ENCODE measurements at regions not wholly inside any gene's neighbourhood (a gene's known extent, or its start where the extent isn't known, plus 50 kb on each side); places are given as distances from the start of the nearest gene placed in this dataset.

GRCh38 chr3:165521131-165521871, 315.9 kb downstream of the BCHE start:
- peaks cover 6% of the 10 kb centered on the region; the same call in 1 of the 2 replicates for H3K4me1 ChIP-seq (ENCODE audit: control insufficient read depth, insufficient read depth, low read length)
- no peaks in the 10 kb centered on the region for H3K36me3 ChIP-seq (ENCODE audit: control insufficient read depth, insufficient read depth, low read length)
- H3K4me3 ChIP-seq (ENCODE audit: low read depth, low read length): no peak overlapping the region
- no peak overlapping the region for H3K9ac ChIP-seq (ENCODE audit: low read length)
- no peaks in the 10 kb centered on the region for H3K27me3 ChIP-seq (ENCODE audit: control insufficient read depth, insufficient read depth, low read length)
- H3K9me3 ChIP-seq (ENCODE audit: control insufficient read depth, insufficient read depth, low read depth, low read length): no peaks in the 10 kb centered on the region
- no peak overlapping the region for H3K27ac ChIP-seq (ENCODE audit: low read depth, low read length)

- Histone ChIP-seq H3K36me3 (ENCODE audit: control insufficient read depth, insufficient read depth, low read length) (no peaks in the 10 kb centered on the region), H3K9me3 (ENCODE audit: control insufficient read depth, insufficient read depth, low read depth, low read length) (no peaks in the 10 kb centered on the region), H3K27me3 (ENCODE audit: control insufficient read depth, insufficient read depth, low read length) (no peaks in the 10 kb centered on the region)
Observed at GRCh38 chr3:165519687-165520086, 317.5 kb downstream of the BCHE start.

DNA sequence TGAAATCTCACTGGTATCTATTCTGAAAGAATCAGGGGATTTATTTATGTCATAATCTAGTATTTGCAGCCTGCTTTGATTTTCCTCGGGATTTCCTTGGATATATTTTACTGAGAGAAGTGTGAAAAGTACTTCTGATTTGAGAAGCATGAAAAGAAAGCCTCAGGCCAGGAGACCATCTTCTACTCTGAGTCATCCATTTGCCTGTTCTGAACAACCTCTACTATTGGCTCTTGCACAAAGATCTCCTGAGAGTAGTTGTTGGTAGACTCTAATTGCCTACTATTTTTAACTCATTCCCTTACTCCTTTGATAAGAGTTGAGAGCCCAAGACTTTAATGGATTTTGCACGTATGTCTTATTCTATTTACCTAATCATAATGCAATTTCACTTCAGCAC, 318.9 kb downstream of the BCHE start:
- H3K9ac ChIP-seq (ENCODE audit: low read length): no peak overlapping the region
- H3K27ac ChIP-seq (ENCODE audit: low read depth, low read length): no peak overlapping the region

More at GRCh38 chr3:165519687-165520086, 317.5 kb downstream of the BCHE start:
- peaks cover 6% of the 10 kb centered on the region; the same call in 1 of the 2 replicates for H3K4me1 ChIP-seq (ENCODE audit: control insufficient read depth, insufficient read depth, low read length)
- H3K27ac ChIP-seq (ENCODE audit: low read depth, low read length): no peak overlapping the region
- no peak overlapping the region for H3K4me3 ChIP-seq (ENCODE audit: low read depth, low read length)
- no peak overlapping the region for H3K9ac ChIP-seq (ENCODE audit: low read length)

DNA sequence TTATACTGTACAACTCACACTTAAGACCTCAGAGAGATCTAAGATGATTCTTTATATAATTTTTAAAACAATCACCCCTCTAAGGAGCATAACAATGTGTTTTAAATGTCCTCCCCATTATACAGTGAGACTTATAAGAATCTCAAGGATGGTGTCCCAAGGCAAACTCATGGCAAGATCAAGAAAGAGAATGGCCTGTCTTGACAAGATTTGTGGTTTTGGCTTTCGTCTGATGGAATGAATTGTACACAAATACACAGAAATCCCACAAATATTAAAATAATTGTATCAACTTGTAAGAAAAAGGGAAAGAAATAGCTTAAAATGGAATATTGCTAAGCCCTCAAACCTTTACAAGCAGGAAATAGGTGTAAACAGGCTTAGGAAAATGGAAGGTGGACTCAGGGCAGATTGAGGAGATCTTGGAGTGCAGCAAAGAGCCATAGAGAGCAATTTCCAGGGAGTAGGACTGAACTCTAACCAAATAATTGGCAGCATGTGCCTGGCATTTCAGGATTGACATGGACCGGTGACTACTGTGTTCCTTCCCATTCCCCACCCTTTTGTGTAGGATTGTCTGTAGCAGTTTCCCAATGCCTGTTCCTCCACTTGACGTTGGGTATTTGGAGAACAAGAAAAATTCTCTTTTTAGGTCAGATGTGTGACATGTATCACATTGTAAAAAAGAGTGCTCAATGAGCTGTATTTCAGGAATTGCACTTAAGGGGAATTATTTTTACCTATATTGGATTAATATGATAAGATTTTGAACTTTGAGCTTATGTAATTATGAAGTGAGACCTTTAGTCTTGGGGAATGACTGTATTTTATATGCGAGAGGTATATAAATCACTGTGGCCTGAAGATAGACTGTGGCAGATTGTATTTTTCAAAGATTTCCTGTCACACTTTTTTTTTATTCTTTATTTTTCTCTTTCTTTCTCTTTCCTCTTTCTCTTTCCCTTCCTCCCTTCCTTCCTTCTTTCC, 317.8 kb upstream of the SLITRK3 start:
- H3K27ac ChIP-seq (ENCODE audit: low read depth, low read length): no peak overlapping the region
- peaks cover 6% of the 10 kb centered on the region; the same call in 1 of the 2 replicates for H3K4me1 ChIP-seq (ENCODE audit: control insufficient read depth, insufficient read depth, low read length)
- H3K27me3 ChIP-seq (ENCODE audit: control insufficient read depth, insufficient read depth, low read length): no peaks in the 10 kb centered on the region
- no peak overlapping the region for H3K9ac ChIP-seq (ENCODE audit: low read length)
- no peak overlapping the region for H3K4me3 ChIP-seq (ENCODE audit: low read depth, low read length)
- no peaks in the 10 kb centered on the region for H3K9me3 ChIP-seq (ENCODE audit: control insufficient read depth, insufficient read depth, low read depth, low read length)
- H3K36me3 ChIP-seq (ENCODE audit: control insufficient read depth, insufficient read depth, low read length): no peaks in the 10 kb centered on the region

More for the DNA sequence above, 318.9 kb downstream of the BCHE start:
- H3K4me1 ChIP-seq (ENCODE audit: control insufficient read depth, insufficient read depth, low read length): peaks cover 6% of the 10 kb centered on the region; the same call in 1 of the 2 replicates
- no peaks in the 10 kb centered on the region for H3K27me3 ChIP-seq (ENCODE audit: control insufficient read depth, insufficient read depth, low read length)
- H3K9me3 ChIP-seq (ENCODE audit: control insufficient read depth, insufficient read depth, low read depth, low read length): no peaks in the 10 kb centered on the region
- no peaks in the 10 kb centered on the region for H3K36me3 ChIP-seq (ENCODE audit: control insufficient read depth, insufficient read depth, low read length)
- H3K4me3 ChIP-seq (ENCODE audit: low read depth, low read length): no peak overlapping the region

DNA sequence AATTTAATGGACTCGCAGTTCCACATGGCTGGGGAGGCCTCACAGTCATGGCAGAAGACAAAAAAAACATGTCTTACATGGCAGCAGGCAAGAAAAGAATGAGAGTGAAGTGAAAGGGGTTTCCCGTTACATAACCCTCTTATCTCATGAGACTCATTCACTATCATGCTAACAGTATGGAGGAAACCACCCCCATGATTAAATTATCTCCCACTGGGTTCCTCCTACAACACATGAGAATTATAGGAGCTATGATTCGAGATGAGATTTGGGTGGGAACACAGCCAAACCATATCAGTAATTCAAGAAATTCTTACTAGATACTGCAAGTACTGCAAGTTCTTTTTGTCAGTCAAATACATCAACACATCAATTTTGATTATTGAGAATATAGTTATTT, 311.4 kb upstream of the SLITRK3 start:
- Histone ChIP-seq H3K4me3 (ENCODE audit: low read depth, low read length) (no peak overlapping the region), H3K4me1 (ENCODE audit: control insufficient read depth, insufficient read depth, low read length) (no peaks in the 10 kb centered on the region), H3K9ac (ENCODE audit: low read length) (no peak overlapping the region), H3K36me3 (ENCODE audit: control insufficient read depth, insufficient read depth, low read length) (no peaks in the 10 kb centered on the region), H3K27ac (ENCODE audit: low read depth, low read length) (no peak overlapping the region), H3K9me3 (ENCODE audit: control insufficient read depth, insufficient read depth, low read depth, low read length) (peaks cover 13% of the 10 kb centered on the region), H3K27me3 (ENCODE audit: control insufficient read depth, insufficient read depth, low read length) (no peaks in the 10 kb centered on the region)

GRCh38 chr3:165507060-165507459, 310.9 kb upstream of the SLITRK3 start:
- no peak overlapping the region for H3K9ac ChIP-seq (ENCODE audit: low read length)
- H3K27ac ChIP-seq (ENCODE audit: low read depth, low read length): no peak overlapping the region
- peaks cover 13% of the 10 kb centered on the region for H3K9me3 ChIP-seq (ENCODE audit: control insufficient read depth, insufficient read depth, low read depth, low read length)
- H3K4me3 ChIP-seq (ENCODE audit: low read depth, low read length): no peak overlapping the region
- H3K36me3 ChIP-seq (ENCODE audit: control insufficient read depth, insufficient read depth, low read length): no peaks in the 10 kb centered on the region
- H3K27me3 ChIP-seq (ENCODE audit: control insufficient read depth, insufficient read depth, low read length): no peaks in the 10 kb centered on the region
- no peaks in the 10 kb centered on the region for H3K4me1 ChIP-seq (ENCODE audit: control insufficient read depth, insufficient read depth, low read length)

DNA sequence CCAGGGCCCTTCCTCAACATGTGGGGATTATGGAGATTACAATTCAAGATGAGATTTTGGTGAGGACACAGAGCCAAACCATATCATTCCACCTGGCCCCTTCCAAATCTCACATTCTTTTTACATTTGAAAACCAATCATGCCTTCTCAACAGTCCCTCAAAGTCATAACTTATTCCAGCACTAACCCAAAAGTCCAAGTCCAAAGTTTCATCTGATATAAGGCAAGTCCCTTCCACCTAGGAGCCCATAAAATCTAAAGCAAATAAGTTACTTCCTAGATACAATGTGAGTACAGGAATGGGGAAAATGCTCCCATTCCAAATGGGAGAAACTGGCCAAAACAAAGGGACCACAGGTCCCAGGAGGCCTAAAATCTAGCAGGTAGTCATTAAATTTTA, 309.5 kb upstream of the SLITRK3 start:
- Histone ChIP-seq H3K9ac (ENCODE audit: low read length) (no peak overlapping the region), H3K27me3 (ENCODE audit: control insufficient read depth, insufficient read depth, low read length) (no peaks in the 10 kb centered on the region), H3K4me1 (ENCODE audit: control insufficient read depth, insufficient read depth, low read length) (no peaks in the 10 kb centered on the region), H3K36me3 (ENCODE audit: control insufficient read depth, insufficient read depth, low read length) (no peaks in the 10 kb centered on the region), H3K4me3 (ENCODE audit: low read depth, low read length) (no peak overlapping the region), H3K9me3 (ENCODE audit: control insufficient read depth, insufficient read depth, low read depth, low read length) (peaks cover 13% of the 10 kb centered on the region), H3K27ac (ENCODE audit: low read depth, low read length) (no peak overlapping the region)

- Histone ChIP-seq H3K36me3 (ENCODE audit: control insufficient read depth, insufficient read depth, low read length) (no peaks in the 10 kb centered on the region), H3K4me3 (ENCODE audit: low read depth, low read length) (no peak overlapping the region), H3K27me3 (ENCODE audit: control insufficient read depth, insufficient read depth, low read length) (no peaks in the 10 kb centered on the region), H3K9me3 (ENCODE audit: control insufficient read depth, insufficient read depth, low read depth, low read length) (peaks cover 13% of the 10 kb centered on the region), H3K9ac (ENCODE audit: low read length) (no peak overlapping the region), H3K4me1 (ENCODE audit: control insufficient read depth, insufficient read depth, low read length) (no peaks in the 10 kb centered on the region), H3K27ac (ENCODE audit: low read depth, low read length) (no peak overlapping the region)
Observed at GRCh38 chr3:165504554-165504953, 308.4 kb upstream of the SLITRK3 start.

DNA sequence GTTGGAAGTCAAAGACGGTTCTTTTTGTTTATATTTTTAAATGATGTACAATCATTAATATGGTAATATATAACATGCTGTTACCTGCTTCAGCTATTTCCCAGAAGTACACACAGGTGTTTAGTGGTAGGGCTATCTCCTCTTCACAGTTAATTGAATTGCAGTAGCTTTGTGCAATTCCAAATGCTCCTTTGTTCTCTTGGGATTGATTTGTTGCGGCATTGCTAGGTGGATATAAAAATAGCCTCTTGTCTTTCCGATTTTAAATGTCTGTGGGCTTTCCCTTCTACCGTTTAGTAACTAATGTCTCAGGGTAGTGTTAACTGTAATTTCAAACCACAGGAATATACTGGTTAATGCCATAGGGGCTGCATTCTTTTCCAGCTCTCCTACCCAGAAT, 307.6 kb upstream of the SLITRK3 start:
- Histone ChIP-seq H3K4me1 (ENCODE audit: control insufficient read depth, insufficient read depth, low read length) (no peaks in the 10 kb centered on the region), H3K9me3 (ENCODE audit: control insufficient read depth, insufficient read depth, low read depth, low read length) (peaks cover 13% of the 10 kb centered on the region), H3K9ac (ENCODE audit: low read length) (no peak overlapping the region), H3K27ac (ENCODE audit: low read depth, low read length) (no peak overlapping the region), H3K27me3 (ENCODE audit: control insufficient read depth, insufficient read depth, low read length) (no peaks in the 10 kb centered on the region), H3K4me3 (ENCODE audit: low read depth, low read length) (no peak overlapping the region), H3K36me3 (ENCODE audit: control insufficient read depth, insufficient read depth, low read length) (no peaks in the 10 kb centered on the region)

- Histone ChIP-seq H3K36me3 (ENCODE audit: control insufficient read depth, insufficient read depth, low read length) (no peaks in the 10 kb centered on the region), H3K9ac (ENCODE audit: low read length) (no peak overlapping the region), H3K27me3 (ENCODE audit: control insufficient read depth, insufficient read depth, low read length) (no peaks in the 10 kb centered on the region), H3K9me3 (ENCODE audit: control insufficient read depth, insufficient read depth, low read depth, low read length) (peaks cover 13% of the 10 kb centered on the region), H3K4me3 (ENCODE audit: low read depth, low read length) (no peak overlapping the region), H3K27ac (ENCODE audit: low read depth, low read length) (no peak overlapping the region), H3K4me1 (ENCODE audit: control insufficient read depth, insufficient read depth, low read length) (no peaks in the 10 kb centered on the region)
Observed at GRCh38 chr3:165503346-165503745, 307.2 kb upstream of the SLITRK3 start.

DNA sequence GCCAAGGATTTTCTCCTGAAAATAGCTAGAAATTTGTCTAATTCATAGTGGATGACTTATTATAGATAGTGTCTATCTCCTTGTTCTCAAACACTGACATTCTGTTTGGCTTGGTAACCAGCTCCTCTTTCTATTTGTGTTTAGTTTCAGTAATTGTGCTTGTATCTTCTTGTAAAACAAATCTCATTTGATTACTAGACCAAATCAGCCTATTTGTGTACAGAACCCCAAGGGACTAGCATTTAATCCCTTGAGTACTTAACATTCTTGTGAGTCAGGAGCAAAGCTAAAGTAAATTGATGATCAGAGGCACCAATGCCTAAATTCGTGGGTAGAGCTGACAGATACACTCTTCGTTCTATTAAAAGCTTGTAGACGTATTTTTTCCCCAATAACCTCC, 306.5 kb upstream of the SLITRK3 start:
- Histone ChIP-seq H3K36me3 (ENCODE audit: control insufficient read depth, insufficient read depth, low read length) (no peaks in the 10 kb centered on the region), H3K27me3 (ENCODE audit: control insufficient read depth, insufficient read depth, low read length) (no peaks in the 10 kb centered on the region), H3K27ac (ENCODE audit: low read depth, low read length) (no peak overlapping the region), H3K4me1 (ENCODE audit: control insufficient read depth, insufficient read depth, low read length) (no peaks in the 10 kb centered on the region), H3K4me3 (ENCODE audit: low read depth, low read length) (no peak overlapping the region), H3K9ac (ENCODE audit: low read length) (no peak overlapping the region), H3K9me3 (ENCODE audit: control insufficient read depth, insufficient read depth, low read depth, low read length) (peaks cover 13% of the 10 kb centered on the region)

Measured in HUES6 (cell line).